GM21619 (cell line): ENCODE measurements at regions not wholly inside any gene's neighbourhood (a gene's known extent, or its start where the extent isn't known, plus 50 kb on each side); places are given as distances from the start of the nearest gene placed in this dataset.

Experiments
- ATAC-seq: cut with Tn5 transposase; IDR thresholded peaks from one replicate; pipeline ENCODE4 v1.9.1; 2021; ENCODE audit not compliant: unreplicated experiment

GRCh38 chr6:149211046-149211571, 106.4 kb upstream of the TAB2 start:
- ATAC-seq, result peak; percentile 72

DNA sequence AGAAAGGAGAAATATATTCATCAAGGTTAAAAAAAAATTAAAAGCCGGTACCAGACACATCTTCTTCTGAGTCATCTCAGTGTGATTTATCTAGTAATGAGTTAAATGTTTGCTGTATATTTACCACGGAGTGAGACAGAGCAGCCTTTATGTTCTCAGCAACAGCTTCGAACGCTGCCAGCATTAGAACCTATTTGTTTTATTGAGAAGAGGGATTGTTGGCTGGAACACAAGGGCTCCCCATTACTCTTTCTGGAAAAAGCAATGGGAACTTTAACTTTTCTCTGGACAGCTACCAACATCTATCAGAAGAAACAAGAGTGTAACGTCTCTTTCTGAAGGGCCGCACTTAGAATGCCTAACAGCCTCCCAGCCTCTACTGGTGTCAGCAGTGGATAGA, 105.3 kb upstream of the TAB2 start:
- no peak for ATAC-seq

DNA sequence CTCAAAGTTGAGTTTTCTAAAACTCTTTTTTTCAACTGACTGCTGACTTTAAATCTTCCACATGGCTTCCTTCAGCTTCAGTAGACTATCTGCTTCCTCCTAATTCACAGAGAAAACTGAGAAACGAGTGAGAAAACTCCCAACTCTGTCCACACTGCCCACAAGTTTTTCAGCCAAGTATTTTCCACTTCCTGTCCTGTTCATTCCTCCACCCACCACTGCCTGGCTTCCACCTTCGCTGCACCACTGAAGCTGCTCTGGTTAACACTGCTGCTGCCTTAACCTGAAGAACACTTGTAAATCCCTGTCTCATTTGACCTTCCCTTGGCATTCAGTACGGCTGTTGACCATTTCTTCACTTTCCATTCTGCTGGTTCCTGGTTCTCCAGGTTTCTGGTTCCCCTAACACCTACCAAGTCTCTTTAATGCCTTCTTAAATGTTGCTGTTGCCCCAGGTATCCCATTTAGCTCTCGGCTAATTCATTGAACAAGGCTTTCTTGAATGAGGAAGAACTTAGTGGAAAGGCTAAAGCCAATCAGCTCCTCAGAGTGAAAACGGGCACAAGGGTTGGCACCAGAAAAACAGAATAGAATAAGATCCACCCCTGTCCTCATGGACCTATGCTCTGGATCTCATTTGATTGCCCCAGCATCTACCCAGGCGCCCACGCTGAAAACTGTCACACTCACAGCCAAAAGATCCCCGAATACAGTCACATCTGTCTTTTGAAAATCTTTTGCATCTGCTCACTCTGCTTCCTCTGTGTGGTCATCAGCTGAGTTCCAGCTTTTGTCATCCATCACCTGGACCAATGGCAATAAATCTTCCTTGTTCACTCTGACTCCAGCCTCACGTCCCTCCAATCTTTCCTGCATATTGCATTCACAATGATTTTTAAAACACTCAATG, 104.4 kb upstream of the TAB2 start:
- ATAC-seq, result no peak

DNA sequence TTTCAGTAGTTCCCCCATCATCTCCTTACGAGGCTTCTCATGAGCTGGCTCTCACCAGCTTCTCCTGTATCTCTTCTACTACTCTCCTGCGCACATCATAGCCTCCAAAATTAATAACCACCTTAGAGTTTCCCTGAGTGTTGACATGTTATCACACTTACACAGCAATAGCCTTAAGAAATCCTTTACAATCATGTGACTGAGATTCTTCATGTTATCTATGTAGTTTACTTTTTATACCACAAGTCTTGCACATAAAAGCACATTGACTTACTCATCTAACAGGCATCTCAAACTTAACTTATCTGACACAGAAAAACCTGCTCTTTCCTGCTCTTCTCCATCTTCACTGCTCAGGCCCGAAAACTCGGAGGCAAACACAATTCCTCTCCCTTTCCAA, 103.7 kb upstream of the TAB2 start:
- ATAC-seq, result no peak

DNA sequence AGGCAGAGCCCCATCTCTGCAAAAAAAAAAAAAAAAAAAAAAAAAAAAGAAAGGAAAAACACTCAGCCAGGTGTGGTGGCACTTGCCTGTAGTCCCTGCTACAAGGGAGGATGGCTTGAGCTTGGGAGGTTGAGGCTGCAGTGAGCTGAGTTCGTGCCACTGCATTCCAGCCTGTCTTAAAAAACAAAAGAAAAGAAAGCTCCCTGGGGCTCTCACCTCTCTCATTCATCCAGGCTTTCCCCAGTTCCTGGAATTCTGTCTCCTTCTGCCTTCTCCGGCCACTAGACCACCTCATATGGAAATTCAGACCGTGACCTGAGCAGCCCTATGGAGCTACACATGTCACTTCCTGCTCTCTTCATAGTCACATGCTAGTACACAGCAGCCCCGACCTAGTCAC, 101.1 kb upstream of the TAB2 start:
- no peak for ATAC-seq

DNA sequence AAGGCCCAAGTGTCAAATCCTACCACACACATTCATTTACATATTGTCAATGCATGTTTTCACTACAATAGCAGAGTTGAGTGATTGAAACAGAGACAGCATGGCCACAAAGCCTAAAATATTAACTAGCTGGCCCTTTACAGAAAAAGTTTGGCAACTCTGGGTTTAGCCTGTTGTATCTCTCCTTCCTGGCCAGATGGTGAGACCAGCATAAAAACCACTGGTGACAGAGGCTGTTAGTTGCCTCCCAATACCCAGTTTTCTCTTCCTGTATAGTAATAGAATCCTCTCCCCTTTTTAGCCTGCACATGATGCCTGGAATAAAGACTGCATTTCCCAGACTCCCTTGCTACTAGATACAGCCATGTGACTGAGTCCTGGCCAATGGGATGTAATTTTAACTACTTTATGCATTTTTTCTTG, 100.0 kb upstream of the TAB2 start:
- ATAC-seq, result peak; percentile 73

DNA sequence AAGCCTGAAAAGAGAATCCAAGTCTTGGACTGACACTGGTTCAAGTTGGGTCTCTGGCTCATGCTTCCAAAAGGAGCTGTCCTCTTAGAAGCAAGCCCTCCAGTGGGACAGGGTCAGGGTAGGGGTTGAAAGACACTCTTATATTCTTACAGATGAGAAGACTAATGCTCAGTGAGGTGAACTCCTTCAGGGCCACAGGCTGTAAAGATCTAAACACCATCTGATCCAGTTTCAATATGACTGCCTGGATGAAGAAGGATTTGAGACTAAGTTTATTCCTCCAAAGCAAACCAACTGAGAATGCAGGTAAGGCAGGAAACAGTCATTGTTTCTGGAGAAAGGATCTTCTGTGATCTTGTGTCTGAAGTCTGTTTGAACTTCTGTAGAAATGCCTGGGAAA, 99.0 kb upstream of the TAB2 start:
- ATAC-seq, result no peak

GRCh38 chr6:149218915-149219314, 98.6 kb upstream of the TAB2 start:
- no peak for ATAC-seq

DNA sequence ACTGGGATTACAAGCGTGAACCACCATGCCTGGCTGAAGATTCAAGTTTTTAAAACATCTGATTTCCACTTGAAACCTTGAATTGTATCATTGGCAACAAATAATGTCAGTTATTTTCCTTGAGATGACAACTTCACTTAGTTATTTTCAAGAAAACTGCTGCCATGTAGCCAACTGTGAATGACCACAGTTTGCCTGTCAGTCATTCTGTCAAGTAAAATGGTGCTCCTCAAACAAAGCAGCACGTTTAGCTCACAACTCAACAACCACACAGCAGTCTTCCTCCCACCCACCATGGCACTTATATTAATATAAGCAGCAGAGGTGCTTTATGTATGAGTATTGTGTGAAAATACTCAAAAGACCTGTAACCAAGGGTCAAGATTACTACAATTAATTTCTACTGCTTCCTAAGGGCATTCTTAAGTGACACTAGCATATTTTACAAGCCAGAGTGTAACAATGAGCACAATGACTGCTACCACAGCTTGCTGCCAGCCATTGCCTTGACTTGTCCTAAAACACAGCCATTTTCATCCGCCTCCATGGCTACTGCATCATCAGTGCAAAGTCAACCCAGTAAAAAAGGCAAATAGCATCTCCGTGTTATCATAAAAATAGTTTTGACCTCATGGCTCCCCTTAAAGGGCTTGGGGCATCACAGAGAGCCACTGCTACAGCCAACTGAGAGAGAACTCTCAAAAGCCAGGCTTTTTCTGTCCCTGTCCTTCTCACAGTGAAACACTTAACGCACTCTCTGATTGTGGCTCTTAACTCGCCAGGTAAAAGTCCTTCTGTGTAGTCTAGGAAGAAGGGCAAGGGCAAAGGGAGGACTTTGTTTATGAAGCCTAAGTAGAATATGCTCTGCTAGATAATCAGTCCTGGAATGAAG, 96.4 kb upstream of the TAB2 start:
- no peak for ATAC-seq

GRCh38 chr6:149221774-149222070, 95.8 kb upstream of the TAB2 start:
- ATAC-seq, result no peak

GRCh38 chr6:149223120-149223903, 94.2 kb upstream of the TAB2 start:
- no peak for ATAC-seq

GRCh38 chr6:149223904-149224351, 93.6 kb upstream of the TAB2 start:
- no peak for ATAC-seq

DNA sequence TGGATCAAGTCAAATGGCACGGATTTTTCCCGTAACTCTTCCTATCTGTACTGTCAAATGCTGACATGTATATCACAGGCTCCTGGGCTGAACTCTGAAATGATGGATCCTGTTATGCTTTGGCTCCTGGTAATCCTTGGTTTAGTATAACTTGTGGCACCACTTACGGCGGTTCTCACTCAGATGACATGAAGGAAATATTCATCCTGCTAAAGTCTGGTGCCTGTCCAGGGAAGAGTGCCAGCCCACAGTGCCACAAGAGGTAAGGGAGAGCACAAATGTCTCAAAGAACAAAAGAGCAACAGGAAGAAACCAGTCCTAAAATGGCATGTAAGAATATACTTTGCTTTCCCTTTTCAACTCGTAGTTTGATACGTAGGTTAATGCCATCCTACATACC, 93.1 kb upstream of the TAB2 start:
- ATAC-seq, result no peak

DNA sequence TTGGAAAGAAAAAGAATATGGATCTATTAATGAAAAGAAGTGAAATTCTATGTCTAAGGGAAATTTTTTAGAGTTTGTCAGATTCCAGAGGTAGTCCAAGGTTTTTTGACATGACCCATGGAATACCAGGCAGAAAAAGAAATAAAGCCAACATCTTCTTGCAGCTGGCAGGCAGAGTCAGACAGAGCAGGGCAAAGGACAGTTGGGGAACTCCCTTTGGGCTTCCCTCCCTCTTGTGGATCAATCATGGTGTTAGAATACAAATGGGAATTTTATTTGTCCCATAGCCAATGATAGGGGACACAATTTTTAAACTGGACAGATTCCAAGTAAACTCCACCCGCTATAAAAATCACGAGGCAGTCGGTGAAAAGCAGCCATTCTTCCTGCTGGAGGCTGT, 92.1 kb upstream of the TAB2 start:
- ATAC-seq, result no peak

DNA sequence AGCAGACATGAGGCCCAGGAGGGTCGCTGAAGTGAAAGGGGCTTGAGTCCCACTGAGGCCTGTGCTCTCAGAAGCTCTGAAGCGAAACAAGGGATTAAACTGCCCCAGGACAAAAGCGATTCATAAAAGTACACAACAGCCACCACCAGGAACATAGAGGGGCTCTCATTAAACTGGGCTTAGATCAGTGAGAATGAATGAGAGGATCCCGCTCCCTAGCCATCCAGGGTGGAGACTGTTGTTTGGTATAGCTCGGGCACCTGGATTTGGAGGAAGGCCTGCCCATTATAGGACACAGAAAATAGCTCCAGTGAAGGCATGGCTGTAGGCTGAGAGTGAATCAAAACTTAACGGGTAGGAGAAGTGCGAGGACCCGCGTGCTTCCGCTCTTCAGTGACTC, 91.6 kb upstream of the TAB2 start:
- no peak for ATAC-seq

DNA sequence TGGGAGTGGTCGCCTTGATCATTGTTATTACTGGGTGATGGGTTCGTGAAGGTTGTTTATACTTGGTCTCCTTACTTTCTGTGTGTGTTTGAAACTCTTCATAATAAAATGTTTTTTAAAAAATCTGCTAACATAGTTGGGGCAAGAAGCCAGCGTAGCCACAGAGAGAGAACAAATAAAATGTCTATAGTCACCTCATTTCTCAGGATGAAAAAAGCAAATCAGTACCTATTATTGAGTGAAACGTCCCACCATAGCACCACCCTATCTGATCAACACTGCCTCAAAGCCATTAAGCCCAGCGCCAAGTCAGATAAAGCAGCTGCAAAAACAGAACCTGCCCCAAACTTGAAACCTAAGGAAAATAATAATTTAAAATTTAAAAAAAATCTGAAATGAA, 89.7 kb upstream of the TAB2 start:
- ATAC-seq, result no peak

DNA sequence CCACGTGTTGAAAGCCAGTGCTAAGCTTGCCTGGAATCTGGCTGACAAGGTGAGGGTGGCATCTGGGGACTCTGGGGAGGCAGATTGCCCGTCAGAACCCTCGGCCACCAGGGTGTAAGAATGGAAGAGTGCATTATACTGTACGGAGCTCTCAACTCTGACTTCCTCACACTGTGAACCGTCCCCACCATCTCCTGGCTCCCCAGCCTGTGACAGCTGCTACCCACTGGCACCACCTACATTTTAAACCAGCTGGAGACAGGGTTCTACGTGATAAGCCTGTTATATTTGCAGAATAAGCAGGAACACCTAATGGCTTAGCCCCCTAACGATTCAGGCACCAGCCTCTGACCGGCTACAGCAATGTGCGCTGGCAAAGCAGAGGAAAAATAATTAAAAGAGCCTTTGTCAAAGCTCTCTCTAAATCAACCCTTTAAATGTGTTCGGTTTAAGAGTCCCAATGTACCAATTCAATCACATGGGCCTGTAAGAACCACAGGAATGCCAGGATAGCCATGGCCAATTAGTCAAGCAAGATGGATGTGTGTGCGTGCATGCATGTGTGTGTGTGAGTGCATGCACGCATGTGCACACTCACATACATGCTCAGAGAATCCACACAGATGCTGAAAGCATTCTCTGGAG, 89.1 kb upstream of the TAB2 start:
- no peak for ATAC-seq

GRCh38 chr6:149229096-149229495, 88.4 kb upstream of the TAB2 start:
- no peak for ATAC-seq

- ATAC-seq, result no peak
Measured at GRCh38 chr6:149230712-149231460, 86.6 kb upstream of the TAB2 start.

DNA sequence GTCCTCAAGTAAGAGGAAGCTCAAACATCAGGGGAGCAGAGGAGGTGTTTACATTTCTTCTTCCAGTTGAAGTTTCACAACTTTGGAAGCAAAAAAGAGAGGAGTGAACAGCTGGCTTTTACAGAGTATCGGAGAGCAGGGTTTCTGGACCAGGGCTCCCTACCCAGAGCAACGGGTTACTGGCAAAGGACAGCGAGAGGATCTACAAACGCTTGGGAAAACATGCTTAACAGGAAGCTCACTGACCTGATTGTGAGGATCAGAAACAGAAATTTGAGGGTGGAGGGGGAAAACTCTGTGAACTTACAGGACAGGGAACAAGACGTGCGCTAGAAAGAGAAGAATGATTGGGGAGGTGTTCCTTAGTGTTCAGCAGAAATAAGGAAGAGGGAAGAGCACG, 85.7 kb upstream of the TAB2 start:
- ATAC-seq, result no peak
